H1 (cell line): ENCODE measurements at regions not wholly inside any gene's neighbourhood (a gene's known extent, or its start where the extent isn't known, plus 50 kb on each side); places are given as distances from the start of the nearest gene placed in this dataset.

Experiments used
- CTCF ChIA-PET: fragments of 300-600 bp; sonication (Branson Sonifier 250); formaldehyde crosslinking; loops from one replicate; lab custom pipeline; 2021; ENCODE audit not compliant: partially characterized antibody; lab: Charles Lee
- POLR2A ChIA-PET: fragments of 300-600 bp; sonication (Branson Sonifier 250); formaldehyde crosslinking; loops from one replicate; lab custom pipeline; 2021; ENCODE audit warnings: inconsistent platforms; ENCODE audit not compliant: partially characterized antibody; lab: Charles Lee
- DNase-seq, 2 experiments: peaks; one replicate each; pipeline versions ENCODE4 v3.0.0 to v3.0.0-alpha.2; 2010 to 2022; ENCODE audit warnings: low spot score in 2 of 2, low read depth in 1 of 2, mixed read lengths in 1 of 2
- FAIRE-seq: peaks from 2 replicates; lab custom pipeline; 2011; peaks lifted over from hg19 to GRCh38; lab: Jason Lieb, UNC
- H2AFZ ChIP-seq: 2 replicates; pipeline ENCODE4 v1.8.1; 2012; ENCODE audit warnings: low read length, inconsistent platforms
- H2AK5ac ChIP-seq: 2 replicates; pipeline ENCODE4 v1.6.1; 2013; ENCODE audit warnings: low read depth, low read length
- H2BK120ac ChIP-seq: replicated peaks from 2 replicates; pipeline ENCODE3; 2013; ENCODE audit warnings: low read depth, low read length, inconsistent platforms
- H2BK12ac ChIP-seq: 2 replicates; pipeline ENCODE4 v1.6.1; 2013; ENCODE audit warnings: low read depth, low read length
- H2BK15ac ChIP-seq: 2 replicates; pipeline ENCODE4 v1.6.1; 2013; ENCODE audit warnings: low read length
- H2BK20ac ChIP-seq: 2 replicates; pipeline ENCODE4 v1.6.1; 2013; ENCODE audit warnings: low read length
- H2BK5ac ChIP-seq: 2 replicates; pipeline ENCODE4 v1.6.1; 2013; ENCODE audit warnings: low read depth, low read length
- H3K14ac ChIP-seq: 2 replicates; pipeline ENCODE4 v1.6.1; 2013; ENCODE audit warnings: inconsistent platforms; ENCODE audit not compliant: insufficient read length
- H3K18ac ChIP-seq: 2 replicates; pipeline ENCODE4 v1.6.1; 2013; ENCODE audit warnings: low read length; ENCODE audit errors: extremely low read depth
- H3K23ac ChIP-seq: 2 replicates; pipeline ENCODE4 v1.6.1; 2013; ENCODE audit warnings: inconsistent platforms; ENCODE audit not compliant: insufficient read length
- H3K23me2 ChIP-seq: 2 replicates; pipeline ENCODE4 v1.6.1; 2013; ENCODE audit warnings: low read depth, low read length
- H3K27ac ChIP-seq: 2 replicates; pipeline ENCODE4 v1.6.1; 2011; ENCODE audit warnings: low read depth, low read length, inconsistent platforms
- H3K27me3 ChIP-seq, 4 experiments: replicated peaks in 1 of 4; 1 replicate in 1 of 4; 2 replicates in 3 of 4; pipeline versions ENCODE4 v1.6.1 to v1.8.1; 2011 to 2013; ENCODE audit warnings: low read length in 3 of 4, mild to moderate bottlenecking in 3 of 4, inconsistent platforms in 2 of 4, mixed read lengths in 2 of 4, moderate library complexity in 1 of 4; ENCODE audit not compliant: control insufficient read depth in 3 of 4, insufficient read depth in 3 of 4; ENCODE audit errors: extremely low read depth in 1 of 4
- H3K36me3 ChIP-seq, 4 experiments: 2 replicates each; pipeline versions ENCODE4 v1.6.1 to v1.8.1; 2011 to 2013; ENCODE audit warnings: mild to moderate bottlenecking in 4 of 4, low read length in 3 of 4, moderate library complexity in 2 of 4, control low read depth in 1 of 4, inconsistent platforms in 1 of 4; ENCODE audit not compliant: insufficient read depth in 4 of 4, control insufficient read depth in 2 of 4
- H3K4ac ChIP-seq: replicated peaks from 2 replicates; pipeline ENCODE3; 2013; ENCODE audit warnings: low read length, low read depth, mixed read lengths, inconsistent platforms; ENCODE audit not compliant: insufficient read length
- H3K4me1 ChIP-seq, 4 experiments: replicated peaks in 1 of 4; 1 replicate in 1 of 4; 2 replicates in 3 of 4; pipeline versions ENCODE4 v1.6.1 to v1.8.1; 2011 to 2013; ENCODE audit warnings: low read length in 3 of 4, inconsistent platforms in 2 of 4, mixed read lengths in 1 of 4; ENCODE audit not compliant: insufficient read depth in 4 of 4, control insufficient read depth in 3 of 4
- H3K4me2 ChIP-seq, 2 experiments: 2 replicates each; pipeline versions ENCODE4 v1.6.1 to v1.8.1; 2011 to 2013; ENCODE audit warnings: low read depth in 2 of 2, low read length in 2 of 2, control low read depth in 1 of 2, inconsistent platforms in 1 of 2, mild to moderate bottlenecking in 1 of 2; ENCODE audit not compliant: insufficient read depth in 1 of 2
- H3K4me3 ChIP-seq, 4 experiments: fragments of 200-600, 300-600 bp in 1 of 4; sonication (generic), shearing (Covaris generic), sonication (Bioruptor Twin) in 1 of 4; 2 replicates each; pipeline versions ENCODE4 v1.5.1 to v1.8.1; 2011 to 2016; ENCODE audit warnings: low read length in 4 of 4, low read depth in 3 of 4, control low read depth in 2 of 4, inconsistent platforms in 2 of 4, mild to moderate bottlenecking in 2 of 4, mixed read lengths in 1 of 4, moderate library complexity in 1 of 4; ENCODE audit not compliant: insufficient read depth in 2 of 4; ENCODE audit errors: extremely low read depth in 1 of 4
- H3K56ac ChIP-seq: replicated peaks from 2 replicates; pipeline ENCODE3; 2013; ENCODE audit warnings: low read depth, mild to moderate bottlenecking, mixed read lengths, low read length, inconsistent platforms; ENCODE audit not compliant: insufficient read length
- H3K79me1 ChIP-seq: 2 replicates; pipeline ENCODE4 v1.6.1; 2013; ENCODE audit warnings: low read depth, low read length, control low read depth
- H3K79me2 ChIP-seq, 2 experiments: 2 replicates each; pipeline versions ENCODE4 v1.6.1 to v1.8.1; 2012 to 2013; ENCODE audit warnings: low read length in 2 of 2, mild to moderate bottlenecking in 2 of 2, inconsistent platforms in 1 of 2; ENCODE audit not compliant: insufficient read depth in 2 of 2, control insufficient read depth in 1 of 2
- H3K9ac ChIP-seq, 4 experiments: replicated peaks in 1 of 4; 1 replicate in 1 of 4; 2 replicates in 3 of 4; pipeline versions ENCODE4 v1.6.1 to v1.8.1; 2011 to 2013; ENCODE audit warnings: low read depth in 3 of 4, low read length in 3 of 4, control low read depth in 2 of 4, mild to moderate bottlenecking in 2 of 4, moderate library complexity in 2 of 4, inconsistent platforms in 1 of 4; ENCODE audit errors: extremely low read depth in 1 of 4
- H3K9me3 ChIP-seq, 2 experiments: 2 replicates each; pipeline versions ENCODE4 v1.6.1 to v1.8.1; 2012 to 2013; ENCODE audit warnings: mild to moderate bottlenecking in 2 of 2, moderate library complexity in 2 of 2, control low read depth in 1 of 2, inconsistent platforms in 1 of 2, low read depth in 1 of 2, low read length in 1 of 2, mixed read lengths in 1 of 2; ENCODE audit not compliant: insufficient read depth in 2 of 2
- H4K20me1 ChIP-seq, 2 experiments: replicated peaks in 1 of 2; 2 replicates each; pipeline versions ENCODE3 to v1.8.1; 2011 to 2013; ENCODE audit warnings: inconsistent platforms in 2 of 2, low read length in 2 of 2, mild to moderate bottlenecking in 1 of 2; ENCODE audit not compliant: insufficient read depth in 2 of 2, control insufficient read depth in 1 of 2
- H4K5ac ChIP-seq: 2 replicates; pipeline ENCODE4 v1.6.1; 2013; ENCODE audit warnings: low read length, low read depth, mixed read lengths, inconsistent platforms; ENCODE audit not compliant: insufficient read length
- H4K8ac ChIP-seq: 2 replicates; pipeline ENCODE4 v1.8.0; 2013; ENCODE audit warnings: mild to moderate bottlenecking, moderate library complexity, low read length, inconsistent platforms; ENCODE audit not compliant: insufficient read depth; ENCODE audit errors: extremely low read depth
- H4K91ac ChIP-seq: replicated peaks from 2 replicates; pipeline ENCODE3; 2013; ENCODE audit warnings: low read length, mixed read lengths, inconsistent platforms; ENCODE audit not compliant: insufficient read length
- FOSL1 ChIP-seq: IDR thresholded peaks from 2 replicates; pipeline ENCODE4 v1.6.1; 2011; ENCODE audit warnings: mild to moderate bottlenecking, low read depth, low read length, moderate library complexity; ENCODE audit not compliant: insufficient read depth
- GTF2F1 ChIP-seq: IDR thresholded peaks from 2 replicates; pipeline ENCODE4 v1.6.1; 2012; ENCODE audit warnings: low read depth, low read length, improper control_type of control experiment, borderline replicate concordance
- JUN ChIP-seq: IDR thresholded peaks from 2 replicates; pipeline ENCODE4 v1.6.1; 2011; ENCODE audit warnings: low read depth, mild to moderate bottlenecking, improper control_type of control experiment, low read length
- PHF8 ChIP-seq: fragments of 200-600 bp; sonication (generic); conservative IDR thresholded peaks from 2 replicates; pipeline ENCODE4 v1.7.1; 2012; ENCODE audit warnings: low read depth, mild to moderate bottlenecking, inconsistent platforms, low read length, moderate library complexity
- POLR2AphosphoS5 ChIP-seq: IDR thresholded peaks from 2 replicates; pipeline ENCODE4 v1.6.1; 2011; ENCODE audit warnings: low read depth, low read length
- TAF1 ChIP-seq: IDR thresholded peaks from 2 replicates; pipeline ENCODE4 v1.6.1; 2011; ENCODE audit warnings: mild to moderate bottlenecking, low read depth, low read length
- WGBS, 2 experiments: shearing (Covaris generic) in 1 of 2; methylation state at CpG; one replicate each; pipeline versions ENCODE4 v1.1.6 to v1.1.7; 2013 to 2015; ENCODE audit warnings: low lambda C conversion rate in 2 of 2, mixed read lengths in 2 of 2, inconsistent platforms in 1 of 2, low coverage in 1 of 2, missing lambda C conversion rate in 1 of 2; ENCODE audit not compliant: insufficient replicate concordance in 2 of 2, insufficient coverage in 1 of 2, insufficient read length in 1 of 2; ENCODE audit errors: extremely low coverage in 1 of 2, missing lambda C conversion rate in 1 of 2; 5-methylcytosine and 5-hydroxymethylcytosine counted together

DNA sequence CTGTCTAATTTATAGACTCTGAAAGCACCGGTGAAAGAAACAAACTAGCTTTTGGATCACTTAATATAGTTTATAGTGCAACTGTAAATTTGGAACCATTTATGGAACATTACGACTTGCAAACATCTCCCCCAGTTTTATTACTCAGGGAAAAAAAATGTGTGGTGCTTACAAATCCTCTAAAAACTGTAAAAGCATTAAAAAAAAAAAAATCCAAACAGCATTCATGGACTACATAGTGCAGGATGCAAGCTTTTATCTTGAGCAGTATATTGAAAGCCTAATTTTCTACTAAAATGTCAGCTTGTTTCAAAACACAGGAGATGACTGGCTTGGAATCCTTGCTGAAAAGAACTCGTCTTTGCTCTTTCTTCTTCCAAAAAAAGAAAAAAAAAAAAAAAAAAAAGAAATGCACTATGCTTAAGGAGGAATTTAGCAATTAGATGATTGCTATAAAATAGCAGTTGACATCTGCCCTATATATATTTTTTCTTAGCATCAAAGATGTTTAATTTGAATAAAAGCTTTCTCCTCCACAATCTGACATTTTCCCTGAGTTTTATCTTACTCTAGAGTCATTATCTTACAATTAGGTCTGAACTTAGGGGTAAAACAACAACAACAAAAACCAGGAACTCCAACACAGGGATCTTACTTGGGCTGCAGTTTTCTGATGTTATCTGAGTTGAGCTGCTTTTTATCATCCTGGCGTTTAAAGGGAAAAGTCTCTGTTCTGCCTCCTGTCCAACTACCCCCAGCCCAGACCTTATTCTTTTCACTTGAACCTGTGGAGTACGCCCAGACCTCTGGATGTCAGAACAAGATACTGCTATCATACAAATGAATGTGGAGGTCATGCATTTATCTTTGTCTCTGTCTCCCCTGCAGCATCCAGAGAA lies 62.6 kb upstream of the PDZRN3 start:
- Histone ChIP-seq H2BK20ac (no peak overlapping the region), H4K91ac (no peak overlapping the region), H4K20me1 (no peaks in the 10 kb centered on the region), H3K23ac (no peak overlapping the region), H3K36me3 (no peaks in the 10 kb centered on the region), H3K14ac (no peak overlapping the region), H3K4me1 (peaks cover 3 to 5% (median 4%) of the 10 kb centered on the region in 4 experiments; a peak in 6 of 7 replicates), H3K4ac (no peak overlapping the region), H3K4me3 (no peak overlapping the region), H3K27me3 (no peaks in the 10 kb centered on the region; a peak in 1 of 7 replicates), H4K5ac (no peak overlapping the region), H3K56ac (no peak overlapping the region), H3K4me2 (no peak overlapping the region), H2BK5ac (no peak overlapping the region), H3K23me2 (no peaks in the 10 kb centered on the region), H2BK120ac (no peak overlapping the region), H3K9me3 (no peaks in the 10 kb centered on the region), H2BK12ac (no peak overlapping the region), H2AFZ (peak overlapping the region; percentile 23; the same call in 1 of the 2 replicates), H3K27ac (no peak overlapping the region), H3K18ac (no peak overlapping the region), H2AK5ac (no peak overlapping the region), H2BK15ac (no peak overlapping the region), H3K79me1 (no peaks in the 10 kb centered on the region), H3K9ac (no peak overlapping the region), H3K79me2 (no peaks in the 10 kb centered on the region), H4K8ac (no peak overlapping the region)
- DNase-seq, result no peak
- no peak for FAIRE-seq
- TF ChIP-seq JUN (no peak), FOSL1 (no peak), PHF8 (no peak), GTF2F1 (no peak), TAF1 (no peak), POLR2AphosphoS5 (no peak)
- ChIA-PET CTCF (interaction anchor here (0.6 to 0.7 kb wide), 2 partner anchors 11 to 26 kb away, joined by 4 read pairs; no protein-coding TSS in a partner anchor), POLR2A (no interaction called here)
- 87% methylated on average over 5 of the region's 5 CpGs; no CpG with 5 or more reads in 1 of the 2 experiments for WGBS, 2 experiments
